Testis (tissue), 2 donors: ENCODE measurements at regions not wholly inside any gene's neighbourhood (a gene's known extent, or its start where the extent isn't known, plus 50 kb on each side); places are given as distances from the start of the nearest gene placed in this dataset.

Experiments
- DNase-seq: peaks from one replicate; pipeline ENCODE4 v3.0.0-alpha.2; 2019
- H3K27ac ChIP-seq, 2 donors: fragments of 200-600 bp; sonication (generic); one replicate each; pipeline ENCODE4 v1.5.1; 2019
- H3K27me3 ChIP-seq: fragments of 200-600 bp; sonication (generic); one replicate; pipeline ENCODE4 v1.5.1; 2019
- H3K36me3 ChIP-seq: fragments of 200-600 bp; sonication (generic); one replicate; pipeline ENCODE4 v1.5.1; 2017; ENCODE audit warnings: low read depth; ENCODE audit errors: missing control alignments
- H3K4me1 ChIP-seq: fragments of 200-600 bp; sonication (generic); one replicate; pipeline ENCODE4 v1.5.1; 2019
- H3K4me3 ChIP-seq, 2 donors: fragments of 200-600 bp; sonication (generic); one replicate each; pipeline ENCODE4 v1.5.1; 2017 to 2019
- H3K9me3 ChIP-seq: fragments of 200-600 bp; sonication (generic); one replicate; pipeline ENCODE4 v1.5.1; 2017
- CTCF ChIP-seq, 3 experiments: fragments of 450-650 bp in 2 of 3; fragments of 200-600 bp in 1 of 3; sonication (generic) in 1 of 3; IDR thresholded peaks; one replicate each; pipeline ENCODE4 v1.5.1; 2016 to 2019; ENCODE audit warnings: antibody characterized with exemption in 3 of 3, mild to moderate bottlenecking in 2 of 3, moderate library complexity in 1 of 3
- POLR2A ChIP-seq: fragments of 450-650 bp; IDR thresholded peaks from one replicate; pipeline ENCODE4 v1.6.1; 2017; ENCODE audit warnings: antibody characterized with exemption, mild to moderate bottlenecking, moderate library complexity
- WGBS, 2 donors: methylation state at CpG; one replicate each; pipeline ENCODE4 v1.1.5; 2018; 5-methylcytosine and 5-hydroxymethylcytosine counted together
- intact Hi-C: fragments of 100-400 bp; cut with DNase I; formaldehyde crosslinking; loops from one replicate; pipeline ENCODE4 v1.15.1; 2023; ENCODE audit warnings: low total_unique reads

- Histone ChIP-seq H3K36me3 (no peaks in the 10 kb centered on the region), H3K4me3 (no peak overlapping the region), H3K9me3 (no peaks in the 10 kb centered on the region), H3K4me1 (no peaks in the 10 kb centered on the region), H3K27me3 (no peaks in the 10 kb centered on the region), H3K27ac (no peak overlapping the region)
- intact Hi-C loops: no loop called here
- TF ChIP-seq CTCF (IDR thresholded peaks at IDR 0.05): no peak
- TF ChIP-seq POLR2A: no peak
- DNase-seq: no peak
- WGBS, 2 donors: 77 to 93% methylated on average over 2 of the region's 2 CpGs
Observed at GRCh38 chr7:8371742-8372141, 61.7 kb upstream of the NXPH1 start.

- 77 to 92% methylated on average over 2 of the region's 2 CpGs for WGBS, 2 donors
- no peak overlapping the region for H3K4me3 ChIP-seq
Observed at GRCh38 chr7:8373851-8374250, 59.6 kb upstream of the NXPH1 start.

GRCh38 chr7:8378349-8379019 lies 54.9 kb upstream of the NXPH1 start:
- Histone ChIP-seq H3K4me3 (no peak overlapping the region), H3K36me3 (no peaks in the 10 kb centered on the region), H3K4me1 (no peaks in the 10 kb centered on the region), H3K27me3 (no peaks in the 10 kb centered on the region), H3K9me3 (no peaks in the 10 kb centered on the region), H3K27ac (no peak overlapping the region)
- TF ChIP-seq POLR2A: no peak
- TF ChIP-seq CTCF (IDR thresholded peaks at IDR 0.05): no peak
- intact Hi-C loops: no loop called here
- no peak for DNase-seq

More at GRCh38 chr7:8373851-8374250, 59.6 kb upstream of the NXPH1 start:
- Histone ChIP-seq H3K27ac (no peak overlapping the region), H3K27me3 (no peaks in the 10 kb centered on the region), H3K9me3 (no peaks in the 10 kb centered on the region), H3K36me3 (no peaks in the 10 kb centered on the region), H3K4me1 (no peaks in the 10 kb centered on the region)
- no peak for TF ChIP-seq POLR2A
- no peak for TF ChIP-seq CTCF (IDR thresholded peaks at IDR 0.05)
- DNase-seq: no peak
- intact Hi-C loops: no loop called here

GRCh38 chr7:8379264-8379663 lies 54.1 kb upstream of the NXPH1 start:
- Histone ChIP-seq H3K36me3 (no peaks in the 10 kb centered on the region), H3K27ac (no peak overlapping the region), H3K4me1 (no peaks in the 10 kb centered on the region), H3K4me3 (no peak overlapping the region), H3K27me3 (no peaks in the 10 kb centered on the region), H3K9me3 (no peaks in the 10 kb centered on the region)
- intact Hi-C loops: no loop called here
- no peak for TF ChIP-seq CTCF (IDR thresholded peaks at IDR 0.05)
- TF ChIP-seq POLR2A: no peak
- WGBS, 2 donors: 52 to 60% methylated on average over 6 of the region's 6 CpGs
- DNase-seq: no peak

GRCh38 chr7:8380130-8380529 lies 53.3 kb upstream of the NXPH1 start:
- intact Hi-C loops: no loop called here
- TF ChIP-seq CTCF (IDR thresholded peaks at IDR 0.05) (no peak), POLR2A (no peak)
- DNase-seq: no peak
- H3K4me3 ChIP-seq: no peak overlapping the region
- no peaks in the 10 kb centered on the region for H3K9me3 ChIP-seq
- H3K36me3 ChIP-seq: no peaks in the 10 kb centered on the region
- no peaks in the 10 kb centered on the region for H3K4me1 ChIP-seq
- H3K27me3 ChIP-seq: no peaks in the 10 kb centered on the region
- H3K27ac ChIP-seq: no peak overlapping the region
- 30 to 38% methylated on average over 1 of the region's 1 CpG for WGBS, 2 donors
